ENCODE measurements at regions not wholly inside any gene's neighbourhood (a gene's known extent, or its start where the extent isn't known, plus 50 kb on each side); places are given as distances from the start of the nearest gene placed in this dataset.

DNA sequence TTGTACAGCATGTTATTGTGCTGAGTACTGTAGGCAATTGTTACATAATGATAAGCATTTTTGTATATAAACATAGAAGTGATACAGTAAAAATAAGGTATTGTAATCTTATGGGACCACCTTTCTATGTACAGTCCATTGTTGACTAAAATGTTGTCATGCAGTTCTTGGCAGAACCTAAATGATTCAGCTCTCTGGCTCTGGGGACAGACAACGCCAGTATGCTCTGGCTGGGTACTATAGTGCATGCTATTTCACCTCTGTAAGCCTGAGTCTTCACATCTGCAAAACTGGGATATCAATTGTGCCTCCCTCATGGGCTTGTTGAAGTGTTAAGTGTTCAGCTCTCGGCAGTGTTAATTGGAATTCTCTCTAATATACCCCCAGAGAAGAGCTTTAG lies 674.3 kb downstream of the INHBA start:
- H4K20me1 ChIP-seq (ENCODE audit: insufficient read depth, low read length): no peaks in the 10 kb centered on the region
- H2AFZ ChIP-seq (ENCODE audit: low read length): peak overlapping the region; percentile 9
- peak overlapping the region; percentile 27 for H3K4me2 ChIP-seq (ENCODE audit: insufficient read depth, low read length)
- peak overlapping the region; percentile 94 for H3K27ac ChIP-seq (ENCODE audit: low read depth, low read length)
- DNase-seq (ENCODE audit: insufficient read length, low spot score, missing footprints): peak; percentile 61
- no peaks in the 10 kb centered on the region for H3K9me3 ChIP-seq (ENCODE audit: low read depth, low read length)
- H3K4me1 ChIP-seq (ENCODE audit: insufficient read depth, low read length): peaks cover 26% of the 10 kb centered on the region
- H3K4me3 ChIP-seq (ENCODE audit: insufficient read depth, low read length): no peak overlapping the region
- H3K79me2 ChIP-seq (ENCODE audit: insufficient read depth, low read length): no peaks in the 10 kb centered on the region
- H3K27me3 ChIP-seq (ENCODE audit: insufficient read depth, low read length): no peaks in the 10 kb centered on the region
- TF ChIP-seq, protein P1, sequence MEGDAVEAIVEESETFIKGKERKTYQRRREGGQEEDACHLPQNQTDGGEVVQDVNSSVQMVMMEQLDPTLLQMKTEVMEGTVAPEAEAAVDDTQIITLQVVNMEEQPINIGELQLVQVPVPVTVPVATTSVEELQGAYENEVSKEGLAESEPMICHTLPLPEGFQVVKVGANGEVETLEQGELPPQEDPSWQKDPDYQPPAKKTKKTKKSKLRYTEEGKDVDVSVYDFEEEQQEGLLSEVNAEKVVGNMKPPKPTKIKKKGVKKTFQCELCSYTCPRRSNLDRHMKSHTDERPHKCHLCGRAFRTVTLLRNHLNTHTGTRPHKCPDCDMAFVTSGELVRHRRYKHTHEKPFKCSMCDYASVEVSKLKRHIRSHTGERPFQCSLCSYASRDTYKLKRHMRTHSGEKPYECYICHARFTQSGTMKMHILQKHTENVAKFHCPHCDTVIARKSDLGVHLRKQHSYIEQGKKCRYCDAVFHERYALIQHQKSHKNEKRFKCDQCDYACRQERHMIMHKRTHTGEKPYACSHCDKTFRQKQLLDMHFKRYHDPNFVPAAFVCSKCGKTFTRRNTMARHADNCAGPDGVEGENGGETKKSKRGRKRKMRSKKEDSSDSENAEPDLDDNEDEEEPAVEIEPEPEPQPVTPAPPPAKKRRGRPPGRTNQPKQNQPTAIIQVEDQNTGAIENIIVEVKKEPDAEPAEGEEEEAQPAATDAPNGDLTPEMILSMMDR (IDR thresholded peaks at IDR 0.05; ENCODE audit: extremely low read depth, low read depth, low read length): no peak
- H3K36me3 ChIP-seq (ENCODE audit: insufficient read depth, low read length): no peaks in the 10 kb centered on the region

DNA sequence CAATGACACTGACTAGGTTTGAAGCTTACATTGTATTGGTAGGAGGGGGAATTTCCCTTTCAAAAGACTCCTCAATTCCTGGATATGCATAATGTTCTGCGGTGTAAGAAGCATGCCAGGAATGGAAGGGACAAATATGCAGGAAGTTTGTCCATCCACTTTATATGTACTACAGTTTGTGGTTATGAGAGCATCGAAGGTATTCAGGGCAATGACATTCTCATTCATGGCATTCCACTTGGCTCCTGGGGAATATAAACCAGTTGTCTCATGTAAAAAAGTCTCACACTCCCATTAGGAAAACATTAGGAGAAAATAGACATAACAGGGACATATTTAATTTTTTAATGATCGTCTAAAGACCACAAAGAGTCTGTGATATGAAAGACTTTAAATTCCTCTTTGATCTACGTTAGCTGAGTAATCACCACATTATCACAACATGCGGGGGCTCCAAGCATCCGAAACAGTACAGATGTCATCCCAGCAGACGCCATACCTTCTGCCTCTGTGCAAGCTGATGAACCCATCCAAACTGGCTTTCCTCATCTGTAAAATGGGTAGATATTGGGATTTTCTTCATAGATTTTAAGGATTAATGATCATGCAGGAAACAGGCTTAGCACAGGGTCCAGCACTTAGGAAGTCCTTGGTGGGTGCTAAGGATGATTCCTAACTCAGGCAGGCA lies 675.3 kb downstream of the INHBA start:
- DNase-seq (ENCODE audit: insufficient read length, low spot score, missing footprints): peak; percentile 68
- Histone ChIP-seq H3K36me3 (ENCODE audit: insufficient read depth, low read length) (no peaks in the 10 kb centered on the region), H4K20me1 (ENCODE audit: insufficient read depth, low read length) (no peaks in the 10 kb centered on the region), H3K4me3 (ENCODE audit: insufficient read depth, low read length) (no peak overlapping the region), H2AFZ (ENCODE audit: low read length) (no peak overlapping the region), H3K9me3 (ENCODE audit: low read depth, low read length) (no peaks in the 10 kb centered on the region), H3K27ac (ENCODE audit: low read depth, low read length) (peak overlapping the region; percentile 94), H3K4me1 (ENCODE audit: insufficient read depth, low read length) (peaks cover 26% of the 10 kb centered on the region), H3K79me2 (ENCODE audit: insufficient read depth, low read length) (no peaks in the 10 kb centered on the region), H3K4me2 (ENCODE audit: insufficient read depth, low read length) (peak overlapping the region; percentile 38), H3K27me3 (ENCODE audit: insufficient read depth, low read length) (no peaks in the 10 kb centered on the region)
- TF ChIP-seq, protein P1 (IDR thresholded peaks at IDR 0.05; ENCODE audit: extremely low read depth, low read depth, low read length): no peak

DNA sequence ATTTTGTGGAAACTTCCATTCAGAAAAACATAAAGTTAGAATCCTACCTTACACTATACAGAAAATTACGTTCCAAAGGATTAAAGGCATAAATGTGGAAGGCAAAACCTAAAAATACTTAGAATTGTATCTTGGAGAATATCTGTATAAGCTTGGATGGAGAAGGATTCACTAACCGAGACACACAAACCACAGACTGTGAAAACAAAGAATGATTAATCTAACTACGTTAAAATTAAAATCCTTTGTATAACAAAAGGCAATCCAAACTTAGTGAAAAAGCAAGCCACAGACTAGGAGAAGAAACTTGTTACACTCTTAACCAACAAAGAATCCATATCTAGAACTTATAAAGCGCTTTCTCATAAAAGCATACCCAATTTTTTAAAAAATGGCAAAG lies 678.8 kb downstream of the INHBA start:
- Histone ChIP-seq H3K4me3 (ENCODE audit: insufficient read depth, low read length) (no peak overlapping the region), H2AFZ (ENCODE audit: low read length) (no peak overlapping the region), H3K27ac (ENCODE audit: low read depth, low read length) (no peak overlapping the region), H3K4me1 (ENCODE audit: insufficient read depth, low read length) (peaks cover 21% of the 10 kb centered on the region), H3K36me3 (ENCODE audit: insufficient read depth, low read length) (no peaks in the 10 kb centered on the region), H3K27me3 (ENCODE audit: insufficient read depth, low read length) (no peaks in the 10 kb centered on the region), H3K79me2 (ENCODE audit: insufficient read depth, low read length) (no peaks in the 10 kb centered on the region), H4K20me1 (ENCODE audit: insufficient read depth, low read length) (no peaks in the 10 kb centered on the region), H3K4me2 (ENCODE audit: insufficient read depth, low read length) (no peak overlapping the region), H3K9me3 (ENCODE audit: low read depth, low read length) (no peaks in the 10 kb centered on the region)
- TF ChIP-seq, protein P1 (IDR thresholded peaks at IDR 0.05; ENCODE audit: extremely low read depth, low read depth, low read length): no peak
- no peak for DNase-seq (ENCODE audit: insufficient read length, low spot score, missing footprints)

DNA sequence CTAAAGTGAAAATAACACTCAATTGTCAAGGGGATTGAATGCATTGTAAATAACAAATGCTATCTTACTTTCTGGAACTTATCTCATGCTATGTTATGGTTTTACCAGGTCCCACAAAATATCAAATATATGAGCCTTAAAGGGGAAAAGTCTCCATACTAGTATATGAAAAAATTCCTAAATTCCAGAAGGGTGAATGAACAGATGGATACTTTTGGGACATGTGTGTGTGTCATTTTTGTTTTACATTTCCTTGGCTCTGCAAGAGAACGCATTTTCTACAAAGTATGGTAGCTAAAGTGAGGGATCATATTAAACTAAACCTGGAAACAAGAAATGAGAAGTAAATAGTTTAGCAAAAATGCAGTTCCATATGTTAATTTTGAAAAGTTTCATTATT lies 682.8 kb downstream of the INHBA start:
- no peaks in the 10 kb centered on the region for H3K27me3 ChIP-seq (ENCODE audit: insufficient read depth, low read length)
- no peak overlapping the region for H3K27ac ChIP-seq (ENCODE audit: low read depth, low read length)
- H2AFZ ChIP-seq (ENCODE audit: low read length): no peak overlapping the region

More for the DNA sequence above, 682.8 kb downstream of the INHBA start:
- Histone ChIP-seq H3K79me2 (ENCODE audit: insufficient read depth, low read length) (no peaks in the 10 kb centered on the region), H3K9me3 (ENCODE audit: low read depth, low read length) (no peaks in the 10 kb centered on the region), H3K4me3 (ENCODE audit: insufficient read depth, low read length) (no peak overlapping the region), H4K20me1 (ENCODE audit: insufficient read depth, low read length) (no peaks in the 10 kb centered on the region), H3K36me3 (ENCODE audit: insufficient read depth, low read length) (no peaks in the 10 kb centered on the region), H3K4me2 (ENCODE audit: insufficient read depth, low read length) (no peak overlapping the region), H3K4me1 (ENCODE audit: insufficient read depth, low read length) (no peaks in the 10 kb centered on the region)
- TF ChIP-seq, protein P1 (IDR thresholded peaks at IDR 0.05; ENCODE audit: extremely low read depth, low read depth, low read length): no peak
- no peak for DNase-seq (ENCODE audit: insufficient read length, low spot score, missing footprints)

All from osteoblast (primary cell).